ENCODE measurements at regions not wholly inside any gene's neighbourhood (a gene's known extent, or its start where the extent isn't known, plus 50 kb on each side); places are given as distances from the start of the nearest gene placed in this dataset.

DNA sequence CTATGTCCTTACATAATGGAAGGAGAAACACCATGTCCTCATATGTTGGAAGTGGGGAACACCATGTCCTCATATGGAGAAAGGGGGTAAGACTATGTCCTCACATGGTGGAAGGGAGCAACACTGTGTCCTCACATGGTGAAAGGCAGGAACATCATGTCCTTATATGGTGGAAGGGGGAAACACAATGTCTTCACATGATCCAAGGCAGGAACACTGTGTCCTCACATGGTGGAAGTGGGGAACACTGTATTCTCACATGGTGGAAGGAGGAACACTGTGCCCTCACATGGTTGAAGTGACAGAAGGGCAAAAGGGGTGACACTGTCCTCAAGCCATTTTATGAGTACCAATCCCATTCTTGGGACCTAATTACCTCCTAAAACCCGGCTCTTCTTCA lies 146.3 kb upstream of the ETV3 start:
- no peak for TF ChIP-seq FOXJ3 (CRISPR knock-in tag; IDR thresholded peaks at IDR 0.05)
- no peak for TF ChIP-seq EP300 (IDR thresholded peaks at IDR 0.05; ENCODE audit: borderline replicate concordance in 1 of 2, low read depth in 1 of 2, low read length in 1 of 2)
- TF ChIP-seq RFX5 (IDR thresholded peaks at IDR 0.05; ENCODE audit: low read length), result no peak

Measured in SK-N-SH (cell line).